CD4-positive, alpha-beta T cell (primary cell): ENCODE measurements at regions not wholly inside any gene's neighbourhood (a gene's known extent, or its start where the extent isn't known, plus 50 kb on each side); places are given as distances from the start of the nearest gene placed in this dataset.

Source experiments
- ATAC-seq: fragments of 200-7000 bp; cut with Tn5 transposase; one replicate; pipeline ENCODE4 v1.10.0; 2022; ENCODE audit warnings: mild to moderate bottlenecking; ENCODE audit not compliant: poor library complexity
- CTCF ChIA-PET: fragments of 350-600 bp; sonication (Branson Sonifier 250); formaldehyde crosslinking; loops from one replicate; lab custom pipeline; 2021; ENCODE audit warnings: antibody characterized with exemption, inconsistent platforms; lab: Charles Lee
- POLR2A ChIA-PET: fragments of 350-600 bp; sonication (Branson Sonifier 250); formaldehyde crosslinking; loops from one replicate; lab custom pipeline; 2021; ENCODE audit warnings: antibody characterized with exemption, inconsistent platforms; lab: Charles Lee
- DNase-seq, 14 experiments: peaks; one replicate each; pipeline ENCODE4 v3.0.0-alpha.2; 2013 to 2020; ENCODE audit warnings: mixed read lengths in 2 of 14
- H3K27ac ChIP-seq, 2 donors: one replicate each; pipeline versions ENCODE4 v1.5.1 to v1.7.0; 2013; ENCODE audit warnings: low read length in 2 of 2, low read depth in 1 of 2, mild to moderate bottlenecking in 1 of 2
- H3K27me3 ChIP-seq, 2 experiments: 1 replicate in 1 of 2; 2 replicates in 1 of 2; pipeline versions ENCODE4 v1.6.1 to v1.7.0; 2013; ENCODE audit warnings: low read length in 2 of 2, control low read depth in 1 of 2, mild to moderate bottlenecking in 1 of 2, moderate library complexity in 1 of 2; ENCODE audit not compliant: insufficient read depth in 2 of 2, control insufficient read depth in 1 of 2
- H3K36me3 ChIP-seq: one replicate; pipeline ENCODE4 v1.6.1; 2013; ENCODE audit warnings: low read length, control low read depth; ENCODE audit not compliant: insufficient read depth
- H3K4me1 ChIP-seq: one replicate; pipeline ENCODE4 v1.6.1; 2013; ENCODE audit warnings: low read length, control low read depth; ENCODE audit not compliant: insufficient read depth
- H3K4me3 ChIP-seq: one replicate; pipeline ENCODE4 v1.5.1; 2013; ENCODE audit warnings: mild to moderate bottlenecking, low read length, moderate library complexity
- H3K9me3 ChIP-seq, 2 experiments: 1 replicate in 1 of 2; 2 replicates in 1 of 2; pipeline versions ENCODE4 v1.6.1 to v1.7.0; 2013; ENCODE audit warnings: low read length in 2 of 2, mild to moderate bottlenecking in 2 of 2, control low read depth in 1 of 2, moderate library complexity in 1 of 2; ENCODE audit not compliant: control insufficient read depth in 1 of 2, insufficient read depth in 1 of 2
- H3K27ac Mint-ChIP-seq: one replicate; pipeline ENCODE4 v1.8.0; 2020; ENCODE audit warnings: mixed read lengths
- H3K27me3 Mint-ChIP-seq: one replicate; pipeline ENCODE4 v1.8.0; 2021; ENCODE audit warnings: mixed read lengths
- H3K36me3 Mint-ChIP-seq: one replicate; pipeline ENCODE4 v1.8.0; 2021; ENCODE audit warnings: low read depth, mixed read lengths
- H3K4me1 Mint-ChIP-seq: one replicate; pipeline ENCODE4 v1.8.0; 2021; ENCODE audit warnings: low read depth, mixed read lengths
- H3K4me3 Mint-ChIP-seq: one replicate; pipeline ENCODE4 v1.8.0; 2020; ENCODE audit warnings: mild to moderate bottlenecking, mixed read lengths
- H3K9me3 Mint-ChIP-seq: one replicate; pipeline ENCODE4 v1.8.0; 2020; ENCODE audit warnings: mixed read lengths
- CTCF ChIP-seq: fragments of 200-600 bp; IDR thresholded peaks from one replicate; pipeline ENCODE4 v1.8.0; 2022; ENCODE audit warnings: antibody characterized with exemption, mild to moderate bottlenecking
- intact Hi-C, 2 experiments: fragments of 100-400 bp; cut with DNase I in 1 of 2; cut with micrococcal nuclease in 1 of 2; formaldehyde crosslinking; loops; one replicate each; pipeline versions ENCODE4 v1.15.1 to v1.9.0; 2023 to 2025; cut with DNase I, micrococcal nuclease

- TF ChIP-seq CTCF, result no peak
- no peak overlapping the region for H3K27ac ChIP-seq
- intact Hi-C loops, result no loop called here
- no peak for ATAC-seq
- H3K4me3 ChIP-seq, result no peak overlapping the region
- no peak for DNase-seq
- ChIA-PET CTCF (no interaction called here), POLR2A (no interaction called here)
- Mint-ChIP-seq H3K4me3 (no peak overlapping the region), H3K27ac (no peak overlapping the region), H3K4me1 (no peaks in the 10 kb centered on the region), H3K27me3 (no peaks in the 10 kb centered on the region), H3K9me3 (no peaks in the 10 kb centered on the region), H3K36me3 (no peaks in the 10 kb centered on the region)
- H3K36me3 ChIP-seq, result no peaks in the 10 kb centered on the region
- H3K9me3 ChIP-seq, result peaks cover 0 to 7% of the 10 kb centered on the region in 2 experiments
- no peaks in the 10 kb centered on the region for H3K4me1 ChIP-seq
- H3K27me3 ChIP-seq, result no peaks in the 10 kb centered on the region
Observed at GRCh38 chr16:65775829-65776228, 590.7 kb upstream of the CDH5 start.

- Histone ChIP-seq H3K9me3 (peaks cover 0 to 7% of the 10 kb centered on the region in 2 experiments), H3K27ac (no peak overlapping the region), H3K27me3 (no peaks in the 10 kb centered on the region), H3K4me3 (no peak overlapping the region), H3K36me3 (no peaks in the 10 kb centered on the region), H3K4me1 (no peaks in the 10 kb centered on the region)
- TF ChIP-seq CTCF, result no peak
- intact Hi-C loops, result no loop called here
- no peak for ATAC-seq
- no peak for DNase-seq
- ChIA-PET POLR2A (no interaction called here), CTCF (no interaction called here)
- no peaks in the 10 kb centered on the region for H3K27me3 Mint-ChIP-seq
- no peaks in the 10 kb centered on the region for H3K36me3 Mint-ChIP-seq
- H3K4me1 Mint-ChIP-seq, result no peaks in the 10 kb centered on the region
- no peak overlapping the region for H3K4me3 Mint-ChIP-seq
- peaks cover 3% of the 10 kb centered on the region for H3K9me3 Mint-ChIP-seq
- H3K27ac Mint-ChIP-seq, result no peak overlapping the region
Observed at GRCh38 chr16:65774350-65774749, 592.1 kb upstream of the CDH5 start.

GRCh38 chr16:65773301-65773874 lies 593.1 kb upstream of the CDH5 start:
- Mint-ChIP-seq H3K27ac (no peak overlapping the region), H3K9me3 (peaks cover 3% of the 10 kb centered on the region), H3K36me3 (no peaks in the 10 kb centered on the region), H3K4me1 (no peaks in the 10 kb centered on the region), H3K27me3 (no peaks in the 10 kb centered on the region), H3K4me3 (no peak overlapping the region)
- intact Hi-C loops, result no loop called here
- ATAC-seq (no peak), DNase-seq (no peak)
- Histone ChIP-seq H3K9me3 (peaks cover 0 to 7% of the 10 kb centered on the region in 2 experiments), H3K4me3 (no peak overlapping the region), H3K36me3 (no peaks in the 10 kb centered on the region), H3K27ac (no peak overlapping the region), H3K27me3 (no peaks in the 10 kb centered on the region), H3K4me1 (no peaks in the 10 kb centered on the region)
- no peak for TF ChIP-seq CTCF
- CTCF ChIA-PET, result no interaction called here
- POLR2A ChIA-PET, result no interaction called here
